Lower lobe of right lung (tissue), 2 donors: ENCODE measurements at regions not wholly inside any gene's neighbourhood (a gene's known extent, or its start where the extent isn't known, plus 50 kb on each side); places are given as distances from the start of the nearest gene placed in this dataset.

Experiments used
- ATAC-seq, 2 donors: fragments of 200-7000 bp; cut with Tn5 transposase; one replicate each; pipeline ENCODE4 v1.9.1; 2020 to 2022; ENCODE audit warnings: mild to moderate bottlenecking in 2 of 2, moderate library complexity in 2 of 2
- DNase-seq: peaks from one replicate; pipeline ENCODE4 v3.0.0-alpha.2; 2020
- H3K27ac ChIP-seq: fragments of 200-600 bp; one replicate; pipeline ENCODE4 v1.8.0; 2022
- H3K27me3 ChIP-seq: fragments of 200-600 bp; one replicate; pipeline ENCODE4 v1.8.0; 2022; ENCODE audit warnings: low read depth
- H3K36me3 ChIP-seq: fragments of 200-600 bp; one replicate; pipeline ENCODE4 v1.8.0; 2022; ENCODE audit warnings: mild to moderate bottlenecking
- H3K4me1 ChIP-seq: fragments of 200-600 bp; one replicate; pipeline ENCODE4 v1.8.0; 2022
- H3K4me3 ChIP-seq: fragments of 200-600 bp; one replicate; pipeline ENCODE4 v1.8.0; 2022; ENCODE audit warnings: mild to moderate bottlenecking
- H3K9me3 ChIP-seq: fragments of 200-600 bp; one replicate; pipeline ENCODE4 v1.8.0; 2022
- intact Hi-C: fragments of 100-400 bp; cut with DNase I; formaldehyde crosslinking; loops from one replicate; pipeline ENCODE4 v1.11.0; 2022
- TF ChIP-seq, protein P1 (sequence below): fragments of 200-600 bp; IDR thresholded peaks from one replicate; pipeline ENCODE4 v1.8.0; 2022; ENCODE audit warnings: antibody characterized with exemption, mild to moderate bottlenecking
- donor health status: DM: no; HTN: yes; CAD: no; lungs with severe emphysema.

DNA sequence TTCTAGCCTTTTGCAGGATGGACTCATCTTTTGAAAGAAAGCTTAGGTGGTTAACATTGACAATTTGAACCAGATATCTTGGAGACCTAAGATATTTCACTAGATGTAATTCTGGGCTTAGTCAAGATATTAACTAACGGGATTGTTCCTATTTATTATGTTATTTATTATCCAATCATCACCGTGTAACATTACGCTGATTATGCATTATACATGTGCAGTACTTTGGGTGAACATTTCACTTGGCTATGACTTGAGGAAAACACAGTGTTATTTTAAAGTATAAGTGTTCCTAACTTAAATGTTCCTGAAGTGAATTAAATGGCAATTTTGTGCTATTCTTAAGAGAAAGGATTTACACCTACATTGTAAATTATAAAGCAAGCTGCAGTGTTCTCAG lies 574.5 kb upstream of the KCNMB2 start:
- intact Hi-C loops = no loop called here
- ATAC-seq = no peak
- no peak overlapping the region for H3K4me3 ChIP-seq
- TF ChIP-seq, protein P1, sequence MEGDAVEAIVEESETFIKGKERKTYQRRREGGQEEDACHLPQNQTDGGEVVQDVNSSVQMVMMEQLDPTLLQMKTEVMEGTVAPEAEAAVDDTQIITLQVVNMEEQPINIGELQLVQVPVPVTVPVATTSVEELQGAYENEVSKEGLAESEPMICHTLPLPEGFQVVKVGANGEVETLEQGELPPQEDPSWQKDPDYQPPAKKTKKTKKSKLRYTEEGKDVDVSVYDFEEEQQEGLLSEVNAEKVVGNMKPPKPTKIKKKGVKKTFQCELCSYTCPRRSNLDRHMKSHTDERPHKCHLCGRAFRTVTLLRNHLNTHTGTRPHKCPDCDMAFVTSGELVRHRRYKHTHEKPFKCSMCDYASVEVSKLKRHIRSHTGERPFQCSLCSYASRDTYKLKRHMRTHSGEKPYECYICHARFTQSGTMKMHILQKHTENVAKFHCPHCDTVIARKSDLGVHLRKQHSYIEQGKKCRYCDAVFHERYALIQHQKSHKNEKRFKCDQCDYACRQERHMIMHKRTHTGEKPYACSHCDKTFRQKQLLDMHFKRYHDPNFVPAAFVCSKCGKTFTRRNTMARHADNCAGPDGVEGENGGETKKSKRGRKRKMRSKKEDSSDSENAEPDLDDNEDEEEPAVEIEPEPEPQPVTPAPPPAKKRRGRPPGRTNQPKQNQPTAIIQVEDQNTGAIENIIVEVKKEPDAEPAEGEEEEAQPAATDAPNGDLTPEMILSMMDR = no peak
- no peaks in the 10 kb centered on the region for H3K36me3 ChIP-seq
- H3K9me3 ChIP-seq = no peaks in the 10 kb centered on the region
- no peaks in the 10 kb centered on the region for H3K4me1 ChIP-seq
- no peaks in the 10 kb centered on the region for H3K27me3 ChIP-seq
- DNase-seq = no peak
- no peak overlapping the region for H3K27ac ChIP-seq

DNA sequence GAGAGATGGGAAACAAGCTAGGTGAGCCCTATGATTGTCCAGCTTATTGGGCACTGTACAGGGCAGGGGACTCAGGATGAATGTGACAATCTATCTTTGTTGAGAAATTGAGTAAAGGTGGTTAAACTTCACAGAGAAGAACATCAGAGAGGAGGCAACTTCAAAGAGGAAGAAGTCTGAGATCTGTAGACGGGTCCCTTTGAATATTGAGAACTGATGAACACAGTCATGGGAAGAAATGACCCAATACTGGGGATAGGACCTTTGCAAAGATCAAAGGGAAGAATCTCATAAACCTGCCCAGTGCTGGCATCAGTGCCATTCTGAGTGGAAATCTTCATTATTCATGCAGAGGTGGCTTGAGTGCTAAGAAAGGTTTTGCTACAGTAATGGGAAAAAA lies 569.7 kb upstream of the KCNMB2 start:
- intact Hi-C loops = no loop called here
- no peaks in the 10 kb centered on the region for H3K9me3 ChIP-seq
- TF ChIP-seq, protein P1 = no peak
- H3K36me3 ChIP-seq = no peaks in the 10 kb centered on the region
- no peak overlapping the region for H3K27ac ChIP-seq
- H3K4me1 ChIP-seq = no peaks in the 10 kb centered on the region
- H3K27me3 ChIP-seq = no peaks in the 10 kb centered on the region
- ATAC-seq = no peak
- no peak overlapping the region for H3K4me3 ChIP-seq
- no peak for DNase-seq

DNA sequence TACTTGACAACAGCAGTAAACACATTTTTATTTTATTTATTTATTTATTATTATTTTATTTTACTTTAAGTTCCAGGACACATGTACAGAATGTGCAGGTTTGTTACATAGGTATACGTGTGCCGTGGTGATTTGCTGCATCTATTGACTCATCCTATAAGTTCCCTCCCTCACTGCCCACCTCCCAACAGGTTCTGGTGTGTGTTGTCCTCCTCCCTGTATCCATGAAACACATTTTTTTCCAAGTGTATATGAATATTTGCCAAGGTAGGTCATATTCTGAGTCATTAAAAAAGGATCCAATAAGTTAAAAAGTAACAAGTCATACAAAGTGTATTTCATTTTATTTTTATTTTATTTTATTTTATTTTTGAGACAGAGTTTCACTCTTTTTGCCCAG lies 567.3 kb upstream of the KCNMB2 start:
- no peaks in the 10 kb centered on the region for H3K27me3 ChIP-seq
- no peak for DNase-seq
- no peaks in the 10 kb centered on the region for H3K36me3 ChIP-seq
- no peaks in the 10 kb centered on the region for H3K4me1 ChIP-seq
- TF ChIP-seq, protein P1 = no peak
- intact Hi-C loops = no loop called here
- H3K4me3 ChIP-seq = no peak overlapping the region
- ATAC-seq = no peak
- no peak overlapping the region for H3K27ac ChIP-seq
- no peaks in the 10 kb centered on the region for H3K9me3 ChIP-seq

DNA sequence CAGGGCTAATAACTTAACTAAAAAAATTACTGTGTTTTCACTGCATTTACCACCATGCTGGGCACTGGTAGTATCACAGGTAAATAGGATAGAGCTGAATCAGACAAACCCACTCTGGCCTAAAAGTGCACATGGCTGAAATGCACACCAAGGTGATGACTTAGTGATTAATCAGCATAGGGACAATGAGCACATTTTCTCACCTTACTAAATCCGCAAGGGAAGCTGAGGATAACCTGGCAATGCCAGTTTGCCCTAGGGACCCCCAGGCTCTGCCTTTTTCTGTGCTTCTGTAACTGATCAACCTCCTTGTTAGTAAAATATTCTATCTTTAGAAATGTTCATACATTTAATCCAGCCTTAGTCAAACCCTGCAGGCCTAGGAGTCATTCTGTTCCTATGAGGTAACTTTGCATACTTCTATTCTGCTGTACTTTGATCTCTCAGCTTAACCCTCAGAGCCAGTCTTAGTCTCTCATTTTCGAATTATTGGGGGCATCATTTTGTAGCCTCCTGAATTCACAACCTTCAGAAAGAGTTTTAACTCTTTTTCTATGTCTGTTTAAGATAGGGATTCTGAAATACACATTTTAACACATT lies 562.9 kb upstream of the KCNMB2 start:
- TF ChIP-seq, protein P1 = no peak
- intact Hi-C loops = no loop called here
- no peak for DNase-seq
- Histone ChIP-seq H3K4me1 (no peaks in the 10 kb centered on the region), H3K4me3 (no peak overlapping the region), H3K27me3 (no peaks in the 10 kb centered on the region), H3K27ac (no peak overlapping the region), H3K36me3 (no peaks in the 10 kb centered on the region), H3K9me3 (no peaks in the 10 kb centered on the region)
- ATAC-seq = no peak

DNA sequence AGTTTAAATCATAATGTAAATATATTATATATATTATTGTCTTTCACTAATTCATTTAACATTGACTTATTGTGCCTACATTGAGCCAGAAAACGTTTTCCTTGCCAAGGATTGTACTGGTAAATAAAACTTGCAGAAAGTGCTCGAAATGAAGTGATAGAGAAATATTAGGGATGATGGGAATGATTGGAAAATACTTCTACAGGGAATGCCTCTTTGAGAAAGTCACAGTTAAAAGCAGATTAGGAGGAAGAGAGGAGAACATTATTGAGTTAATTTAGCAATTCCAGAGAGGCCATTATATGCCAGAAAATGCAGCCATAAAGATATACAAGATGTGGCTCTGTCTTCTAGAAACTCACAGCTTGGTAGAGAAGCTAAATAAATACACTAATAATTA lies 560.0 kb upstream of the KCNMB2 start:
- Histone ChIP-seq H3K9me3 (no peaks in the 10 kb centered on the region), H3K27ac (no peak overlapping the region), H3K27me3 (no peaks in the 10 kb centered on the region), H3K4me3 (no peak overlapping the region), H3K36me3 (no peaks in the 10 kb centered on the region), H3K4me1 (no peaks in the 10 kb centered on the region)
- TF ChIP-seq, protein P1 = no peak
- DNase-seq = no peak
- ATAC-seq = no peak
- intact Hi-C loops = no loop called here

DNA sequence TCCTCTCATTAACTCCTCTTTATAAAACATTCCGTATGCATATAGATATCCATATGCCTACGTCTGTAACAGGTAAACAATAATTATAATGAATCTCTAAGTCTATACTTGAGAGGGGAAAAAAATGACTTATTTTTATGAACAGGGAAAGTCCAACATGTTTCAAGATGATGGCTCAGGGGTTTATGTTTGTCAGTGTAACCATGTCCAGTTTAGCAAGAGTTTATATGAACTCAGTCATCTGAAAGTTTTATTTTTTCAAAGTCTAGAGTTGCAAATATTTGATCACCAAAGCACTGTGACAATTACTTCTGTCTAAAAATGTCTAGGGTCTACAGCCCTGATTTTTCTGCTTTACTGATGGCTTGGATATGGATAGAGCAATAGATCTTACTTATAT lies 559.4 kb upstream of the KCNMB2 start:
- Histone ChIP-seq H3K4me3 (no peak overlapping the region), H3K27ac (no peak overlapping the region), H3K9me3 (no peaks in the 10 kb centered on the region), H3K36me3 (no peaks in the 10 kb centered on the region), H3K27me3 (no peaks in the 10 kb centered on the region), H3K4me1 (no peaks in the 10 kb centered on the region)
- ATAC-seq = no peak
- TF ChIP-seq, protein P1 = no peak
- DNase-seq = no peak
- intact Hi-C loops = no loop called here
